Body of pancreas (tissue), 4 donors: ENCODE measurements at regions not wholly inside any gene's neighbourhood (a gene's known extent, or its start where the extent isn't known, plus 50 kb on each side); places are given as distances from the start of the nearest gene placed in this dataset.

Experiments
- CTCF ChIP-seq, 7 experiments: fragments of 450-650 bp in 4 of 7; fragments of 200-600 bp in 3 of 7; sonication (generic) in 3 of 7; IDR thresholded peaks; one replicate each; pipeline ENCODE4 v1.5.1; 2016 to 2019; ENCODE audit warnings: antibody characterized with exemption in 7 of 7
- POLR2A ChIP-seq, 3 donors: fragments of 450-650 bp; IDR thresholded peaks; one replicate each; pipeline ENCODE4 v1.6.1; 2016; ENCODE audit warnings: antibody characterized with exemption in 3 of 3, mild to moderate bottlenecking in 2 of 3

- TF ChIP-seq CTCF (IDR thresholded peaks at IDR 0.05), result no peak
- no peak for TF ChIP-seq POLR2A (IDR thresholded peaks at IDR 0.05)
Measured at GRCh38 chr14:36076197-36076596, 100.3 kb downstream of the PTCSC3 start.
